ENCODE measurements at regions not wholly inside any gene's neighbourhood (a gene's known extent, or its start where the extent isn't known, plus 50 kb on each side); places are given as distances from the start of the nearest gene placed in this dataset.
"Not testable (repeated sequence)": the region's sequence is repeated elsewhere in the genome, so short reads cannot be mapped to it uniquely, and the experiment has no call there.

- CTCF ChIA-PET (ENCODE audit: unreplicated experiment), result no interaction called here
- Histone ChIP-seq H3K4me2 (ENCODE audit: low read length) (no peak overlapping the region), H3K4me3 (ENCODE audit: low read depth, low read length, poor library complexity, severe bottlenecking) (no peak overlapping the region), H3K36me3 (ENCODE audit: insufficient read depth, low read length) (no peaks in the 10 kb centered on the region), H3K4me1 (ENCODE audit: insufficient read depth, low read length, poor library complexity, severe bottlenecking) (no peaks in the 10 kb centered on the region), H3K79me2 (ENCODE audit: insufficient read depth, low read depth, low read length) (no peaks in the 10 kb centered on the region), H2AFZ (ENCODE audit: low read length) (no peak overlapping the region), H4K20me1 (ENCODE audit: insufficient read depth, low read length) (no peaks in the 10 kb centered on the region), H3K9me2 (ENCODE audit: insufficient read depth, low read length) (no peaks in the 10 kb centered on the region), H3K9me3 (ENCODE audit: low read length) (peaks cover 39% of the 10 kb centered on the region), H3K27ac (ENCODE audit: low read depth, low read length, poor library complexity, severe bottlenecking) (no peak overlapping the region)
- TF ChIP-seq CTCF (conservative IDR thresholded peaks at IDR 0.05; ENCODE audit: low read length), result no peak
- no peak for TF ChIP-seq EZH2phosphoT487 (IDR thresholded peaks at IDR 0.05; ENCODE audit: borderline replicate concordance, low read depth, low read length)
- DNase-seq (ENCODE audit: low spot score), result no peak
- intact Hi-C loops (cut with micrococcal nuclease; ENCODE audit: unreplicated experiment), result no loop called here
- POLR2A ChIA-PET, result no interaction called here
- no TSS peak for BruUV-seq (replicated peaks)
Observed at GRCh38 chr21:20469361-20469760, 528.8 kb upstream of the NCAM2 start.

GRCh38 chr21:20486303-20486702, 511.9 kb upstream of the NCAM2 start:
- DNase-seq (ENCODE audit: low spot score), result no peak
- POLR2A ChIA-PET, result no interaction called here
- Histone ChIP-seq H3K9me3 (ENCODE audit: low read length) (peaks cover 20% of the 10 kb centered on the region; the same call in 1 of the 2 replicates), H3K4me3 (ENCODE audit: low read depth, low read length, poor library complexity, severe bottlenecking) (no peak overlapping the region), H3K9me2 (ENCODE audit: insufficient read depth, low read length) (no peaks in the 10 kb centered on the region), H3K79me2 (ENCODE audit: insufficient read depth, low read depth, low read length) (no peaks in the 10 kb centered on the region), H3K4me1 (ENCODE audit: insufficient read depth, low read length, poor library complexity, severe bottlenecking) (no peaks in the 10 kb centered on the region), H2AFZ (ENCODE audit: low read length) (no peak overlapping the region), H3K27ac (ENCODE audit: low read depth, low read length, poor library complexity, severe bottlenecking) (no peak overlapping the region), H4K20me1 (ENCODE audit: insufficient read depth, low read length) (no peaks in the 10 kb centered on the region), H3K36me3 (ENCODE audit: insufficient read depth, low read length) (no peaks in the 10 kb centered on the region), H3K4me2 (ENCODE audit: low read length) (no peak overlapping the region)
- no peak for TF ChIP-seq CTCF (conservative IDR thresholded peaks at IDR 0.05; ENCODE audit: low read length)
- TF ChIP-seq EZH2phosphoT487 (IDR thresholded peaks at IDR 0.05; ENCODE audit: borderline replicate concordance, low read depth, low read length), result no peak
- intact Hi-C loops (cut with micrococcal nuclease; ENCODE audit: unreplicated experiment), result no loop called here
- BruUV-seq (replicated peaks), result no TSS peak
- CTCF ChIA-PET (ENCODE audit: unreplicated experiment), result no interaction called here

GRCh38 chr21:20502915-20503314, 495.3 kb upstream of the NCAM2 start:
- CTCF ChIA-PET (ENCODE audit: unreplicated experiment); BruUV-seq (replicated peaks): not testable (repeated sequence)

More at GRCh38 chr21:20502915-20503314, 495.3 kb upstream of the NCAM2 start:
- H3K79me2 ChIP-seq (ENCODE audit: insufficient read depth, low read depth, low read length); H3K4me3 ChIP-seq (ENCODE audit: low read depth, low read length, poor library complexity, severe bottlenecking); DNase-seq (ENCODE audit: low spot score); H4K20me1 ChIP-seq (ENCODE audit: insufficient read depth, low read length); H3K9me3 ChIP-seq (ENCODE audit: low read length); H3K9me2 ChIP-seq (ENCODE audit: insufficient read depth, low read length); H3K27ac ChIP-seq (ENCODE audit: low read depth, low read length, poor library complexity, severe bottlenecking); H3K36me3 ChIP-seq (ENCODE audit: insufficient read depth, low read length); intact Hi-C loops (cut with micrococcal nuclease; ENCODE audit: unreplicated experiment); H2AFZ ChIP-seq (ENCODE audit: low read length); H3K4me2 ChIP-seq (ENCODE audit: low read length); POLR2A ChIA-PET; H3K4me1 ChIP-seq (ENCODE audit: insufficient read depth, low read length, poor library complexity, severe bottlenecking): not testable (repeated sequence)

Data from OCI-LY7 (cell line).